ENCODE measurements at regions not wholly inside any gene's neighbourhood (a gene's known extent, or its start where the extent isn't known, plus 50 kb on each side); places are given as distances from the start of the nearest gene placed in this dataset.
A peak's percentile ranks its signal among the peaks of the same experiment; 100 is the strongest.
"Not testable (repeated sequence)": the region's sequence is repeated elsewhere in the genome, so short reads cannot be mapped to it uniquely, and the experiment has no call there.

DNA sequence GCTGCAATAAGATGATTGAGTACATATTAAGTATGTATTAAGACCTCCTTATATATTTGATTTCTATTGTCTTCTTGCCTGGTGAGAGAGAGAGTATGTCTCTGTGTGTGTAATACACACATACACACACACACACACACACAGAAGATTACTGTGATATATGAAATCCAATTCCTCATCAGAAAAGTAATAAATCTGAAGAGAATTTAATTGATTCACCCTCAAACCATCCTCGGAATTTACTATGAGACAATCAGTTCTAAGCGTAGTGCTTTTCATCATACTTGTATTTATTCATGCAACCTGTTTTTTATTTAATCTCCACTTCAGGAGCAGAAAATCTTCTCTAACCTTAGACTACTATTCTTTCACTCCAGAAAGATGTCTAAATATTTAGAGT is 62.3 kb upstream of the TLL1 start:
- Histone ChIP-seq H3K4me3 (no peak overlapping the region), H3K36me3 (no peaks in the 10 kb centered on the region), H3K27ac (replicated peaks in 1 of 4) (no peak overlapping the region), H3K4me1 (peaks cover 0 to 13% (median 6%) of the 10 kb centered on the region in 4 donors), H3K9me3 (no peaks in the 10 kb centered on the region), H3K27me3 (no peaks in the 10 kb centered on the region)
- intact Hi-C loops (cut with DNase I): no loop called here
- 65% methylated on average over 2 of the region's 2 CpGs for WGBS
- no peak for DNase-seq (ENCODE audit: extremely low spot score)
- TF ChIP-seq, protein P1, sequence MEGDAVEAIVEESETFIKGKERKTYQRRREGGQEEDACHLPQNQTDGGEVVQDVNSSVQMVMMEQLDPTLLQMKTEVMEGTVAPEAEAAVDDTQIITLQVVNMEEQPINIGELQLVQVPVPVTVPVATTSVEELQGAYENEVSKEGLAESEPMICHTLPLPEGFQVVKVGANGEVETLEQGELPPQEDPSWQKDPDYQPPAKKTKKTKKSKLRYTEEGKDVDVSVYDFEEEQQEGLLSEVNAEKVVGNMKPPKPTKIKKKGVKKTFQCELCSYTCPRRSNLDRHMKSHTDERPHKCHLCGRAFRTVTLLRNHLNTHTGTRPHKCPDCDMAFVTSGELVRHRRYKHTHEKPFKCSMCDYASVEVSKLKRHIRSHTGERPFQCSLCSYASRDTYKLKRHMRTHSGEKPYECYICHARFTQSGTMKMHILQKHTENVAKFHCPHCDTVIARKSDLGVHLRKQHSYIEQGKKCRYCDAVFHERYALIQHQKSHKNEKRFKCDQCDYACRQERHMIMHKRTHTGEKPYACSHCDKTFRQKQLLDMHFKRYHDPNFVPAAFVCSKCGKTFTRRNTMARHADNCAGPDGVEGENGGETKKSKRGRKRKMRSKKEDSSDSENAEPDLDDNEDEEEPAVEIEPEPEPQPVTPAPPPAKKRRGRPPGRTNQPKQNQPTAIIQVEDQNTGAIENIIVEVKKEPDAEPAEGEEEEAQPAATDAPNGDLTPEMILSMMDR (IDR thresholded peaks at IDR 0.05): no peak
- TF ChIP-seq EP300 (IDR thresholded peaks at IDR 0.05): no peak
- TF ChIP-seq POLR2A (IDR thresholded peaks at IDR 0.05; ENCODE audit: low read depth): no peak
- TF ChIP-seq POLR2AphosphoS5 (IDR thresholded peaks at IDR 0.05): no peak

DNA sequence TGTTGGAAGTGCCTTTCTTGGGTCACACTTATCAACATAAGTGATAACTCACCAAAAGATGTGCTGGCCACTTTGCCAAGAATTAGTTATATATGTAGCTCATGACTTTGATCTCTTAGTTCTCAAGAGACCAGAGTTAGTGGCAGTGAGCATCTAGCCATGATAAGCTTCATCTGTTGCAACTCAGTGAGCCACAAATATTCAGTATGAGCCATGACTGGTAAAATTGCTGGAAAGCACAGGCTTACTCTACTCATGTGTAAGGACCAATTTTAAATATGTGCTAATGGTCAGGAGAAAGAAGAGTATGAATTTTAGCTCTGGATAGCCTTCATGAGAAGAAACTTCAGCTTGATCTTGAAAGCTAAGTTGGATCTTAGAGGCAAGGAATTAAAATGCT is 59.4 kb upstream of the TLL1 start:
- intact Hi-C loops (cut with DNase I): no loop called here
- Histone ChIP-seq H3K9me3 (no peaks in the 10 kb centered on the region), H3K4me3 (no peak overlapping the region), H3K27me3 (no peaks in the 10 kb centered on the region), H3K4me1 (peaks cover 0 to 13% (median 6%) of the 10 kb centered on the region in 4 donors), H3K27ac (replicated peaks in 1 of 4) (no peak overlapping the region), H3K36me3 (no peaks in the 10 kb centered on the region)
- no peak for DNase-seq (ENCODE audit: extremely low spot score)
- TF ChIP-seq, protein P1 (IDR thresholded peaks at IDR 0.05): no peak

DNA sequence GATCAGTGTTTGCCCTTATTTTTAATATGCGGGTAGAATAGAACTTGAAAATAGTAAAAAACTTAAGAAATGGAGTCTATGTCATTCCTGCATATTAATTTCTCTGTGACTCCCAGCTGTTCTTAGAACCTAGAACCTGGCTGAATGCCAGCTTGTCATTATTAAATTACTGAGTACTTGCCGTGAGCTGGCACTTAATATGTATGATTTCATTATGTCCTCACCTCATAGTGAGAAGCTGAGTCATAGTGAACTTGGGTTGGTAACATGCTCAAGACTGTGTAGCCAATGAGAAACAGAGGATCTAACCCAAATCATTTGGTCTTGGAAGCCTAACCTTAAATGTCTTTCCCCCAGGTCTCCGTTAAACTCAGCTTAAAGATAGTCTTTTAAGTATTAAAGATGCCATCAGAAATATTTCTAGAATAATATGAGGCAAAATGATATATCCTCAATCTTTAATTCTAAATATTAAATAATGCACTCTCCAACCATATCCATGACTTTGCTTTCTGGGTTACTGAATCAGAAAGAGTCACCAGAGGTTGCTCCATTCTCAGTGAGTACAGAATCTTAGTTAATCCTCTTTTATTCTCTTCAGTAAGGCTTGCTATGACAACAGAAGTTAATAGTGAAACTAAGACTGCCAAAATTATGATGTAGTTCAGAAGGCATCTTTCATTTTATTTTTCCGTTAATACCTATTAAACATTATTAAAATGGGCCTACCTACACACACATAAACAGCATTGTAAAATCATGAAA is 58.6 kb upstream of the TLL1 start:
- Histone ChIP-seq H3K4me1 (peaks cover 0 to 13% (median 6%) of the 10 kb centered on the region in 4 donors), H3K4me3 (no peak overlapping the region), H3K36me3 (no peaks in the 10 kb centered on the region), H3K27ac (replicated peaks in 1 of 4) (peak overlapping the region in 1 of 4 donors; percentile 7), H3K27me3 (no peaks in the 10 kb centered on the region), H3K9me3 (no peaks in the 10 kb centered on the region)
- TF ChIP-seq, protein P1 (IDR thresholded peaks at IDR 0.05): no peak
- intact Hi-C loops (cut with DNase I): no loop called here
- WGBS: 55% methylated on average over 4 of the region's 4 CpGs
- no peak for DNase-seq (ENCODE audit: extremely low spot score)

DNA sequence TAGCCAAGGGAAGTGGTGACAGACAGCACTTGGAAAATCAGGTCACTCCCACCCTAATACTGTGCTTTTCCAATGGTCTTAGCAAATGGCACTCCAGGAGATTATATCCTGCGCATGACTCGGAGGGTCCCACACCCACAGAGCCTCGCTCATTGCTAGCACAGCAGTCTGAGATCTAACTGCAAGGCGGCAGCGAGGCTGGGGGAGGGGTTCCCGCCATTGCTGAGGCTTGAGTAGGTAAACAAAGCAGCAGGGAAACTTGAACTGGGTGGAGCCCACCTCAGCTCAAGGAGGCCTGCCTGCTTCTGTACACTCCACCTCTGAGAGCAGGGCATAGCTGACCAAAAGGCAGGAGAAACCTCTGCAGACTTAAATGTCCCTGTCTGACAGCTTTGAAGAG is 53.9 kb upstream of the TLL1 start:
- 93% methylated on average over 3 of the region's 6 CpGs for WGBS
- H3K4me3 ChIP-seq; DNase-seq (ENCODE audit: extremely low spot score); H3K4me1 ChIP-seq; H3K27me3 ChIP-seq; H3K9me3 ChIP-seq; H3K36me3 ChIP-seq; H3K27ac ChIP-seq (replicated peaks in 1 of 4); intact Hi-C loops (cut with DNase I): not testable (repeated sequence)
